GM18868 (cell line): ENCODE measurements at regions not wholly inside any gene's neighbourhood (a gene's known extent, or its start where the extent isn't known, plus 50 kb on each side); places are given as distances from the start of the nearest gene placed in this dataset.

Experiments used
- ATAC-seq: cut with Tn5 transposase; IDR thresholded peaks from one replicate; pipeline ENCODE4 v1.9.1; 2021; ENCODE audit warnings: mild to moderate bottlenecking, moderate library complexity; ENCODE audit not compliant: unreplicated experiment

- ATAC-seq = no peak
Observed at GRCh38 chr7:47047384-47047783, 534.5 kb downstream of the TNS3 start.

- ATAC-seq = no peak
Observed at GRCh38 chr7:47046949-47047348, 535.0 kb downstream of the TNS3 start.

GRCh38 chr7:47045207-47046051 is 536.5 kb downstream of the TNS3 start:
- no peak for ATAC-seq

GRCh38 chr7:47044625-47045024 is 537.3 kb downstream of the TNS3 start:
- no peak for ATAC-seq

GRCh38 chr7:47043304-47043703 is 538.6 kb downstream of the TNS3 start:
- ATAC-seq = no peak

GRCh38 chr7:47042669-47043068 is 539.2 kb downstream of the TNS3 start:
- ATAC-seq = no peak

- ATAC-seq = no peak
Observed at GRCh38 chr7:47040795-47041347, 541.0 kb downstream of the TNS3 start.

GRCh38 chr7:47039904-47040303 is 542.0 kb downstream of the TNS3 start:
- ATAC-seq = no peak

GRCh38 chr7:47039089-47039648 is 542.7 kb downstream of the TNS3 start:
- no peak for ATAC-seq

- no peak for ATAC-seq
Observed at GRCh38 chr7:47038621-47039020, 543.3 kb downstream of the TNS3 start.

GRCh38 chr7:47037607-47038006 is 544.3 kb downstream of the TNS3 start:
- ATAC-seq = no peak

GRCh38 chr7:47036909-47037308 is 545.0 kb downstream of the TNS3 start:
- no peak for ATAC-seq

- ATAC-seq = no peak
Observed at GRCh38 chr7:47035522-47035921, 546.4 kb downstream of the TNS3 start.

- ATAC-seq = no peak
Observed at GRCh38 chr7:47034180-47034579, 547.7 kb downstream of the TNS3 start.

- ATAC-seq = no peak
Observed at GRCh38 chr7:47032536-47032908, 549.4 kb downstream of the TNS3 start.

GRCh38 chr7:47031786-47032535 is 550.0 kb downstream of the TNS3 start:
- ATAC-seq = no peak

GRCh38 chr7:47028284-47028683 is 553.6 kb downstream of the TNS3 start:
- ATAC-seq = no peak

- ATAC-seq = no peak
Observed at GRCh38 chr7:47027695-47028240, 554.1 kb downstream of the TNS3 start.

GRCh38 chr7:47026780-47027361 is 555.0 kb downstream of the TNS3 start:
- no peak for ATAC-seq

- ATAC-seq = no peak
Observed at GRCh38 chr7:47024991-47025390, 556.9 kb downstream of the TNS3 start.

GRCh38 chr7:47008461-47008860 is 573.5 kb downstream of the TNS3 start:
- no peak for ATAC-seq
